ENCODE measurements at regions not wholly inside any gene's neighbourhood (a gene's known extent, or its start where the extent isn't known, plus 50 kb on each side); places are given as distances from the start of the nearest gene placed in this dataset.

DNA sequence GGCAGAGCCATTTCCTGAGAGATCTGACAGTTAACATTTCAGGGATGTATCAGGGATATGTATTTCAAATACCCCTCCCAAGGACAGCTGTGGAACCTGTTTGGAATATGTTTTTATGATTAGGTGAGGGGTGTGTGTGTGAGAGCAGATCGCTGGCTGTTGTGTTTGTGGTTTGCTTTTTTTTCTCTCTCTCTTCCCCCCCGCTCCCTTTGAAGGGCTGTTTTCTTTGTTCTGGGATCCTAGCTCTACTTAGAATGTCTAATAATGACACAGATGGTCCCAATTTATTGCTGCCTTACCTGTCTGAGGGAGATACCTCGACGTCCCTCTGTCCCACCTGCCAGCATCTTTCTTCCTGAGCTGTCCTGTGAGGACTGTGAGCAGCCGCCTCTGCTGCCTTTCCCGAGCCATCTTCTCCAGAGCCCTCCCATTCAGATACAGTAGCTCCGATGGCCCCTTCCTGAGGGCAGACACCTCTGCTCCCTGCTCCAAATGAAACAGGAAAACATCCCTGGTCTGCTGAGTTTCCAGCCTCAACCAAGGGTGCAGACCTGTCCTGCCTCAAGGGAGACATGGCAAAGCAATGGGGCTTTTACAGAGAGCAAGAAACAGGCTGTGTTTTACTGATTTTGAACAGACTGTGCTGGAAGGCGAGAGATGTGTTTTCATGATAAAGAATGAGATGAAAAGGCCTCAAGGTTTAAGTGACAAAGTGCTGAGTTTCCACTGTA lies 138.0 kb upstream of the TNR start:
- Histone ChIP-seq H3K27me3 (ENCODE audit: low read depth, low read length) (no peaks in the 10 kb centered on the region), H3K4me3 (ENCODE audit: low read length) (no peak overlapping the region), H3K4me1 (ENCODE audit: low read length) (no peaks in the 10 kb centered on the region), H2AFZ (ENCODE audit: low read depth, low read length) (no peak overlapping the region), H3K9ac (ENCODE audit: low read length) (no peak overlapping the region), H3K36me3 (replicated peaks; ENCODE audit: low read depth, low read length) (no peaks in the 10 kb centered on the region), H3K27ac (ENCODE audit: low read length) (no peak overlapping the region), H3K9me3 (ENCODE audit: insufficient read depth, low read length) (no peaks in the 10 kb centered on the region), H3K4me2 (ENCODE audit: low read length) (no peak overlapping the region), H4K20me1 (ENCODE audit: insufficient read depth, low read length) (no peaks in the 10 kb centered on the region), H3K79me2 (ENCODE audit: low read length) (no peaks in the 10 kb centered on the region)
- TF ChIP-seq, protein P1, sequence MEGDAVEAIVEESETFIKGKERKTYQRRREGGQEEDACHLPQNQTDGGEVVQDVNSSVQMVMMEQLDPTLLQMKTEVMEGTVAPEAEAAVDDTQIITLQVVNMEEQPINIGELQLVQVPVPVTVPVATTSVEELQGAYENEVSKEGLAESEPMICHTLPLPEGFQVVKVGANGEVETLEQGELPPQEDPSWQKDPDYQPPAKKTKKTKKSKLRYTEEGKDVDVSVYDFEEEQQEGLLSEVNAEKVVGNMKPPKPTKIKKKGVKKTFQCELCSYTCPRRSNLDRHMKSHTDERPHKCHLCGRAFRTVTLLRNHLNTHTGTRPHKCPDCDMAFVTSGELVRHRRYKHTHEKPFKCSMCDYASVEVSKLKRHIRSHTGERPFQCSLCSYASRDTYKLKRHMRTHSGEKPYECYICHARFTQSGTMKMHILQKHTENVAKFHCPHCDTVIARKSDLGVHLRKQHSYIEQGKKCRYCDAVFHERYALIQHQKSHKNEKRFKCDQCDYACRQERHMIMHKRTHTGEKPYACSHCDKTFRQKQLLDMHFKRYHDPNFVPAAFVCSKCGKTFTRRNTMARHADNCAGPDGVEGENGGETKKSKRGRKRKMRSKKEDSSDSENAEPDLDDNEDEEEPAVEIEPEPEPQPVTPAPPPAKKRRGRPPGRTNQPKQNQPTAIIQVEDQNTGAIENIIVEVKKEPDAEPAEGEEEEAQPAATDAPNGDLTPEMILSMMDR (IDR thresholded peaks at IDR 0.05; ENCODE audit: low read depth, low read length), result no peak

GRCh38 chr1:175878775-175879174 lies 135.4 kb upstream of the TNR start:
- H3K27me3 ChIP-seq (ENCODE audit: low read depth, low read length), result no peaks in the 10 kb centered on the region
- no peaks in the 10 kb centered on the region for H3K79me2 ChIP-seq (ENCODE audit: low read length)
- no peaks in the 10 kb centered on the region for H4K20me1 ChIP-seq (ENCODE audit: insufficient read depth, low read length)
- H3K36me3 ChIP-seq (replicated peaks; ENCODE audit: low read depth, low read length), result no peaks in the 10 kb centered on the region
- no peaks in the 10 kb centered on the region for H3K9me3 ChIP-seq (ENCODE audit: insufficient read depth, low read length)
- TF ChIP-seq, protein P1 (IDR thresholded peaks at IDR 0.05; ENCODE audit: low read depth, low read length), result no peak
- TF ChIP-seq EZH2phosphoT487 (IDR thresholded peaks at IDR 0.05; ENCODE audit: low read depth), result no peak
- H3K27ac ChIP-seq (ENCODE audit: low read length), result no peak overlapping the region
- no peak overlapping the region for H3K9ac ChIP-seq (ENCODE audit: low read length)
- no peak overlapping the region for H2AFZ ChIP-seq (ENCODE audit: low read depth, low read length)
- H3K4me1 ChIP-seq (ENCODE audit: low read length), result no peaks in the 10 kb centered on the region
- H3K4me2 ChIP-seq (ENCODE audit: low read length), result no peak overlapping the region
- no peak overlapping the region for H3K4me3 ChIP-seq (ENCODE audit: low read length)

- Histone ChIP-seq H3K9ac (ENCODE audit: low read length) (no peak overlapping the region), H3K36me3 (replicated peaks; ENCODE audit: low read depth, low read length) (no peaks in the 10 kb centered on the region), H4K20me1 (ENCODE audit: insufficient read depth, low read length) (no peaks in the 10 kb centered on the region), H3K9me3 (ENCODE audit: insufficient read depth, low read length) (no peaks in the 10 kb centered on the region), H3K4me1 (ENCODE audit: low read length) (peaks cover 5% of the 10 kb centered on the region), H2AFZ (ENCODE audit: low read depth, low read length) (no peak overlapping the region), H3K4me3 (ENCODE audit: low read length) (no peak overlapping the region), H3K4me2 (ENCODE audit: low read length) (no peak overlapping the region), H3K27me3 (ENCODE audit: low read depth, low read length) (no peaks in the 10 kb centered on the region), H3K79me2 (ENCODE audit: low read length) (no peaks in the 10 kb centered on the region), H3K27ac (ENCODE audit: low read length) (no peak overlapping the region)
- TF ChIP-seq, protein P1 (IDR thresholded peaks at IDR 0.05; ENCODE audit: low read depth, low read length), result no peak
- TF ChIP-seq EZH2phosphoT487 (IDR thresholded peaks at IDR 0.05; ENCODE audit: low read depth), result no peak
Measured at GRCh38 chr1:175877939-175878737, 134.7 kb upstream of the TNR start.

DNA sequence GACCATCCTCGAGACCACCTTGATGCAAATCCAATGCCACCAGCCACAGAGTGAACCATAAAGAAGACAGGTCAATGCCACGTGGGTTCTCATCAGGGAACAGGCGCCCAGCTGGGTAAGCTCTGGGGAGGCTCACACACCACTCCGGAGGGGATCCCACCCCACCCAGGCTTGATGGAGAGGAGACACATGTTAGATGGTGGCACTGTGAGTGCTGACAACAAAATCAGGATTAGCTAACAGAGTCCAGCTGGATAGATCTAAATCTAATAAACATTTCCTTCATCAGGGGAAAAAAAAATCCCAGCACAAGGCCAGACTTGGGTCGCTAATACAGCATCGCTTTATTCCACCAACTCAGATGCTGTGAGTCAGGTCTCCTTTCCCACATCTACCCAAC lies 132.2 kb upstream of the TNR start:
- Histone ChIP-seq H3K4me3 (ENCODE audit: low read length) (no peak overlapping the region), H3K79me2 (ENCODE audit: low read length) (no peaks in the 10 kb centered on the region), H3K27me3 (ENCODE audit: low read depth, low read length) (peaks cover 1% of the 10 kb centered on the region; the same call in 1 of the 2 replicates), H3K4me1 (ENCODE audit: low read length) (peaks cover 12% of the 10 kb centered on the region), H3K27ac (ENCODE audit: low read length) (no peak overlapping the region), H3K9ac (ENCODE audit: low read length) (no peak overlapping the region), H4K20me1 (ENCODE audit: insufficient read depth, low read length) (no peaks in the 10 kb centered on the region), H2AFZ (ENCODE audit: low read depth, low read length) (no peak overlapping the region), H3K36me3 (replicated peaks; ENCODE audit: low read depth, low read length) (no peaks in the 10 kb centered on the region), H3K9me3 (ENCODE audit: insufficient read depth, low read length) (no peaks in the 10 kb centered on the region), H3K4me2 (ENCODE audit: low read length) (no peak overlapping the region)
- TF ChIP-seq EZH2phosphoT487 (IDR thresholded peaks at IDR 0.05; ENCODE audit: low read depth), result no peak
- TF ChIP-seq, protein P1 (IDR thresholded peaks at IDR 0.05; ENCODE audit: low read depth, low read length), result no peak
